ENCODE measurements at regions not wholly inside any gene's neighbourhood (a gene's known extent, or its start where the extent isn't known, plus 50 kb on each side); places are given as distances from the start of the nearest gene placed in this dataset.

GRCh38 chr7:15043931-15044330, 141.4 kb upstream of the DGKB start:
- H3K36me3 Mint-ChIP-seq (ENCODE audit: low read depth) = no peaks in the 10 kb centered on the region
- no peaks in the 10 kb centered on the region for H3K4me1 Mint-ChIP-seq (ENCODE audit: low read depth)
- TF ChIP-seq CTCF (IDR thresholded peaks at IDR 0.05) = no peak
- H3K27ac Mint-ChIP-seq = no peak overlapping the region
- ChIA-PET CTCF (interaction anchor here (0.6 kb wide), 1 partner anchor 1245 kb away, joined by 3 read pairs; no protein-coding TSS in a partner anchor), POLR2A (no interaction called here)
- no peaks in the 10 kb centered on the region for H3K27me3 Mint-ChIP-seq
- H3K4me3 Mint-ChIP-seq = no peak overlapping the region
- no peaks in the 10 kb centered on the region for H3K9me3 Mint-ChIP-seq
- DNase-seq (no peak), ATAC-seq (no peak)
- intact Hi-C loops (cut with micrococcal nuclease) = no loop called here

- Mint-ChIP-seq H3K4me3 (no peak overlapping the region), H3K36me3 (ENCODE audit: low read depth) (no peaks in the 10 kb centered on the region), H3K9me3 (no peaks in the 10 kb centered on the region), H3K27ac (no peak overlapping the region), H3K4me1 (ENCODE audit: low read depth) (no peaks in the 10 kb centered on the region), H3K27me3 (no peaks in the 10 kb centered on the region)
- intact Hi-C loops (cut with micrococcal nuclease) = no loop called here
- ChIA-PET POLR2A (no interaction called here), CTCF (no interaction called here)
- no peak for ATAC-seq
- DNase-seq = no peak
- TF ChIP-seq CTCF (IDR thresholded peaks at IDR 0.05) = no peak
These were observed 139.9 kb upstream of the DGKB start for GRCh38 chr7:15042285-15043065.

GRCh38 chr7:15041226-15041625, 138.7 kb upstream of the DGKB start:
- no peak for TF ChIP-seq CTCF (IDR thresholded peaks at IDR 0.05)
- Mint-ChIP-seq H3K4me1 (ENCODE audit: low read depth) (no peaks in the 10 kb centered on the region), H3K27me3 (no peaks in the 10 kb centered on the region), H3K4me3 (no peak overlapping the region), H3K27ac (no peak overlapping the region), H3K36me3 (ENCODE audit: low read depth) (no peaks in the 10 kb centered on the region), H3K9me3 (peaks cover 1% of the 10 kb centered on the region)
- CTCF ChIA-PET = no interaction called here
- ATAC-seq = no peak
- DNase-seq = no peak
- POLR2A ChIA-PET = no interaction called here
- intact Hi-C loops (cut with micrococcal nuclease) = no loop called here

GRCh38 chr7:15035814-15036213, 133.3 kb upstream of the DGKB start:
- ATAC-seq = no peak

More at GRCh38 chr7:15035814-15036213, 133.3 kb upstream of the DGKB start:
- H3K4me3 Mint-ChIP-seq = no peak overlapping the region
- no peaks in the 10 kb centered on the region for H3K27me3 Mint-ChIP-seq
- CTCF ChIA-PET = no interaction called here
- H3K9me3 Mint-ChIP-seq = peaks cover 1% of the 10 kb centered on the region
- no peak for TF ChIP-seq CTCF (IDR thresholded peaks at IDR 0.05)
- no peak for DNase-seq
- POLR2A ChIA-PET = no interaction called here
- no peak overlapping the region for H3K27ac Mint-ChIP-seq
- no peaks in the 10 kb centered on the region for H3K4me1 Mint-ChIP-seq (ENCODE audit: low read depth)
- intact Hi-C loops (cut with micrococcal nuclease) = no loop called here
- H3K36me3 Mint-ChIP-seq (ENCODE audit: low read depth) = no peaks in the 10 kb centered on the region

Data from activated CD8-positive, alpha-beta T cell treated with anti-CD3 and anti-CD28 coated beads for 36 hours (primary cell).